ENCODE measurements at regions not wholly inside any gene's neighbourhood (a gene's known extent, or its start where the extent isn't known, plus 50 kb on each side); places are given as distances from the start of the nearest gene placed in this dataset.

- DNase-seq (ENCODE audit: low read depth in 1 of 2, low spot score in 1 of 2): no peak
Observed at GRCh38 chr17:79231766-79232287, 157.2 kb downstream of the ENGASE start.

GRCh38 chr17:79230576-79230975 lies 156.0 kb downstream of the ENGASE start:
- no peak for DNase-seq (ENCODE audit: low read depth in 1 of 2, low spot score in 1 of 2)

GRCh38 chr17:79226037-79226436 lies 151.4 kb downstream of the ENGASE start:
- DNase-seq (ENCODE audit: low read depth in 1 of 2, low spot score in 1 of 2): no peak

- DNase-seq (ENCODE audit: low read depth in 1 of 2, low spot score in 1 of 2): no peak
Observed at GRCh38 chr17:79224903-79225302, 150.3 kb downstream of the ENGASE start.

- no peak for DNase-seq (ENCODE audit: low read depth in 1 of 2, low spot score in 1 of 2)
Observed at GRCh38 chr17:79224476-79224875, 149.9 kb downstream of the ENGASE start.

GRCh38 chr17:79223953-79224352 lies 149.3 kb downstream of the ENGASE start:
- DNase-seq (ENCODE audit: low read depth in 1 of 2, low spot score in 1 of 2): no peak

- no peak for DNase-seq (ENCODE audit: low read depth in 1 of 2, low spot score in 1 of 2)
Observed at GRCh38 chr17:79223471-79223870, 148.8 kb downstream of the ENGASE start.

GRCh38 chr17:79221597-79221996 lies 147.0 kb downstream of the ENGASE start:
- DNase-seq (ENCODE audit: low read depth in 1 of 2, low spot score in 1 of 2): no peak

GRCh38 chr17:79220713-79221291 lies 146.2 kb downstream of the ENGASE start:
- no peak for DNase-seq (ENCODE audit: low read depth in 1 of 2, low spot score in 1 of 2)

GRCh38 chr17:79220201-79220712 lies 145.6 kb downstream of the ENGASE start:
- DNase-seq (ENCODE audit: low read depth in 1 of 2, low spot score in 1 of 2): no peak

GRCh38 chr17:79219208-79219935 lies 144.7 kb downstream of the ENGASE start:
- DNase-seq (ENCODE audit: low read depth in 1 of 2, low spot score in 1 of 2): no peak

GRCh38 chr17:79218825-79219200 lies 144.2 kb downstream of the ENGASE start:
- no peak for DNase-seq (ENCODE audit: low read depth in 1 of 2, low spot score in 1 of 2)

GRCh38 chr17:79218175-79218824 lies 143.7 kb downstream of the ENGASE start:
- DNase-seq (ENCODE audit: low read depth in 1 of 2, low spot score in 1 of 2): no peak

GRCh38 chr17:79217473-79218135 lies 143.0 kb downstream of the ENGASE start:
- no peak for DNase-seq (ENCODE audit: low read depth in 1 of 2, low spot score in 1 of 2)

GRCh38 chr17:79216826-79217225 lies 142.2 kb downstream of the ENGASE start:
- no peak for DNase-seq (ENCODE audit: low read depth in 1 of 2, low spot score in 1 of 2)

- DNase-seq (ENCODE audit: low read depth in 1 of 2, low spot score in 1 of 2): no peak
Observed at GRCh38 chr17:79216391-79216790, 141.8 kb downstream of the ENGASE start.

GRCh38 chr17:79215631-79216030 lies 141.0 kb downstream of the ENGASE start:
- no peak for DNase-seq (ENCODE audit: low read depth in 1 of 2, low spot score in 1 of 2)

GRCh38 chr17:79214940-79215604 lies 140.4 kb downstream of the ENGASE start:
- no peak for DNase-seq (ENCODE audit: low read depth in 1 of 2, low spot score in 1 of 2)

- DNase-seq (ENCODE audit: low read depth in 1 of 2, low spot score in 1 of 2): no peak
Observed at GRCh38 chr17:79214459-79214858, 139.8 kb downstream of the ENGASE start.

GRCh38 chr17:79213305-79213704 lies 138.7 kb downstream of the ENGASE start:
- no peak for DNase-seq (ENCODE audit: low read depth in 1 of 2, low spot score in 1 of 2)

Data from activated CD4-positive, alpha-beta T cell treated with anti-CD3 and anti-CD28 coated beads, Interleukin-2, amount 50 U/mL, for 24 hours (primary cell).